Stimulated activated CD4-positive, alpha-beta T cell treated with anti-CD3 and anti-CD28 coated beads, Interleukin-15, amount 100 ng/mL, for 1 hour (primary cell): ENCODE measurements at regions not wholly inside any gene's neighbourhood (a gene's known extent, or its start where the extent isn't known, plus 50 kb on each side); places are given as distances from the start of the nearest gene placed in this dataset.

Experiments
- DNase-seq, 2 donors: peaks; one replicate each; pipeline ENCODE4 v3.0.0-alpha.2; 2020; ENCODE audit warnings: low read depth in 1 of 2, low spot score in 1 of 2

DNA sequence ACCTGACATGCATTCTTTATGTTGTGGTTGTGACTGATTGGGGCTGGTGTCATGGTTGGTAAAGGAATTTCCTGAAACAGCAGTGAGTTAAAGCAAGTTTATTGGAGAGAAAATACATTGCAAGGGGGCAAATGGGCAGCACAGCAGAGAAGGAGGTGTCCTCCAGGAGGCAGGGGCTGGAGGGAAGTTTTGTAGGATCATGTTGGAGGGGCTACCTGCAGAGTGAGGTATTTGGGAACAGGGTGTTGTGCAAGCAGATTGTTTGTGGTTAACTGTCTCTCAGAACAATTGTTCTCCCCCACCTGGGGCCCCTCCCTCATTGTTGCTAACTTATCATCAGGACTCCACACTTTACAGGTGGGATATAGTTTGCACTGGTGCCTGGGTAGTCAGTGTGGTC lies 196.0 kb downstream of the NSUN3 start:
- no peak for DNase-seq

DNA sequence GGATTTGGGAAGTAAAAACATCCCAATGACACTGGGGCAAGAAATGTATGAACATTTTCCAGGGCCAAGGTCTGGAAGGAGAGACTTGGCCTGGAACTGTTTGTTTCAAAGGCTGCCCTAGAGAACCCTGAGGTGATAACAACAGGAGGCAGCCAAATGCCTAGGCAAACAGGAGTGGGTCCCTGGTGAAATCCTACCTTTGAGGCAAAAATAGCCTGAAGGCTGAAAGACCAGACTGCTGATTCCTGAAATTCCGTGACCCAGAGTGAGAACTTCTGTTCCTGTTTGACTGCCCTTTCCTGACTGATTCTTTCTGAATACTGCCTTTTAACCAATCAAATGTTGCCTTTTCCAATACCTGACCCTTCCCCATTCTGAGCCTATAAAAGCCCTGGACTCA lies 196.4 kb downstream of the NSUN3 start:
- no peak for DNase-seq

DNA sequence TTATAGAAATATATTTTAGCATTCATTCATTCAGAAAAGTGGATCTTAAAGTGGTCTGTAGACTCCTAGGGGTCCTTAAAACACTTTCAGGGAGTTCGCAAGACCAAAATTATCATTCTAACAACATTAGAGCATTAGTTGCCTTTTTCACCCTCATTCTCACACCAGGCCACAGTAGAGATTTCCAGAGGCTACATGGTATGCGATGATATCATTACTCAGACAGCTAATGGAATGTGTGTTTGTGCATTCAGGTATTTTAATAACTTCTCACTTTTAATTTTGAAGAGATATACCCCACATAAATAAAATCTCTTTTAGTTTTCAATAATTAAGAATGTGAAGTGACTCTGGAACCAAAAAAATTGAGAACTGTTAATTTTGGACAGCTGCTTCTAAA lies 206.9 kb downstream of the NSUN3 start:
- no peak for DNase-seq

DNA sequence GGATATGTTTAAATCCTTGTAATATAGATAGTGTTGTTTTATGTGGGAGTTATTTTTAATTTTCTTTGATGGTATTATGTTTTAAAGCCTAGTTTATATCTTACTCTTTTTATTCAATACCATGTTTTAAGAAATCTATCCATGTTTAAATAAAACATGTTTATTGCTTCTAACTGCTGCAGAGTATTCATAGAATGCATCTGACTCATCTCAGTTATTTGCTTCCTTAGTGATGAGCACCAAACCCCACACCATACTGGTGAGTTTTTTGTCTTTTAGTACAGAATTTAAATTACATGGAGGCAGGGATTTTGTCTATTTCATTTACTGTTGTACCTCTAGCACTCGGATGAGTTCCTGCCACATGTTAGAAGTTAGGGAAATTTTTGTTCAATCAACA lies 209.2 kb downstream of the NSUN3 start:
- DNase-seq = no peak

DNA sequence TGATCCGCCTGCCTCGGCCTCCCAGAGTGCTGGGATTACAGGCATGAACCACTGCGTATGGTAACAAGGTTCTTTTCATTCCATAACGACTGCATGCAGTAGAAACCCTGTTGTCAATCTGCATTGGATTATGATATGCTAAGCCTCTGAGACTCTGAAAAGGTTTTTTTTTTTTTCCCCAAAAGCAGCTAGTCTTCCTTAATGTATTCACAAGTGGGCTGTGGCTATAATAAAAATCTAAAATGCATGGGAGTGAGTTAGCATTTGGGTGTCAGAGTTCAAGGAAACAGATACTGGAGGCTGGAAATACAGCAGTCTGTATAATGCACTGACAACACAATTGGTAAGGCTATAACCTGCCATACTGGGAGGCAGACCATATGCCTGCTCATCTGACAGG lies 218.1 kb downstream of the NSUN3 start:
- DNase-seq = no peak

DNA sequence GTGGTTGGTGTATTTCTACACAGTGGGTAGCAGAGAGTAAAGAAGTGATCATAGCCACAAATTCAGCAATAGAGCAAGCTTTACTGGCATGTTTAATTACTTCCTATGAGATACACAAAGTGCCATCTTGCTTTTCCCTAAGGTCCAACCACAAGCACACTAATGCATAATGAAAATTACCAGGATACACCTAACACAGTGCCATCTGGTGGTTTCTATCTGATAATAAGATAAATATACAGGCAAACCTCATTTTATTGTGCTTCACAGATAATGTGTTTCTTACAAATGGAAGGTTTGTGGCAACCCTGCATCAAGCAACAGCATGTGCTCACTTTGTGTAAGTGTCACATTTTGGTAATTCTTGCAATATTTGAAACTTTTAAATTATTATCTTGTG lies 223.0 kb downstream of the NSUN3 start:
- DNase-seq = no peak

DNA sequence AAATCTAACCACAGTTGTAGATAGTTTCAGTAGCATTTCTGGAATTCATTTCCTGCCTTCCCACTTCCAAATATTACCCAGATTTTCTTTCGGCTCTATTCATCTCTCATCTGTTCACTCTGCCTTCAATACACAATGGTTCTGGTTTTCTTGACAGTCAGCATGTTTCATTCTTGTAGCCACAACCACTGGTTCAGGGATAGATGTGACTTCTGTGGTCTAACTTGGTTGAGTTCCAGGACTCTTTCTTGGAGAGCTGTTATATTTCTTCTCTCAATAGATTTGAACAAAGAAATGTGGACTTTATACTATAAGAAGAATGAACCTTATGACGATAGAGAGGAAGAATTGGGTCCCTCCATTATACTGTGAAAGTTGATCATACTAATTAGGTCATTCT lies 228.8 kb downstream of the NSUN3 start:
- no peak for DNase-seq

DNA sequence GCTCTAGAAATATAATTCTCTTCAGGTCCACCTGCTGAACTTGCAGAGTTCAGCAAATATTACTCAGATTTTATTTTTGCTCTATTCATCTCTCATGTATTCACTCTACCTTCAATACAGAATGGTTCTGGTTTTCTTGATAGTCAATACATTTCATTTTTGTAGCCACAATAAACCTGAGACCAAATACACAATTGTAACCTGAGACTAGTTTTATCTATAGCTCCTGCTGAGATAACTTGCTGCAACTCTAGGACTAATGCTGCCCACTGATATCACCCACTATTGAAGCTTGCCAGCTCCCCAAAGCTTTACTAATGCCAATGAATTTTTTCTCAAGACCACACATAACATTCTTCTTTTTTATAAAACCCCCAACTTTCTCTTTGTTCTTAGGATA lies 229.3 kb downstream of the NSUN3 start:
- DNase-seq = no peak

DNA sequence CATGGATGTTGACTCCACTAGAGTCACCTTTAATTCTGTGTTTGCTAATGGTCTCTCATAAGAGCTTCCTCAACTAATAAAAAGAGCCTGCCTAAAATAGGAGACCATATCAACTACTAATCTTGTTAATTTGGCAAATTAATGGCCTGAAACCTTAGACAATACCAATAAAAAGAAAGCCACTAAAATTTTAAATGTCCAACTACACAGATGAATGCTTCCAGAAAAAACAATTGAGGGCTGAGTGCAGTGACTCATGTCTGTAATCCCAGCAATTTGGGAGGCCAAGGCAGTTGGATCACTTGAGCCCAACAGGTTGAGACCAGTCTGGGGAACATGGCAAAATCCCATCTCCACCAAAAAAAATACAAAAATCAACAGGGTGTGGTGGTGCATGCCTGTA lies 230.9 kb downstream of the NSUN3 start:
- DNase-seq = no peak

DNA sequence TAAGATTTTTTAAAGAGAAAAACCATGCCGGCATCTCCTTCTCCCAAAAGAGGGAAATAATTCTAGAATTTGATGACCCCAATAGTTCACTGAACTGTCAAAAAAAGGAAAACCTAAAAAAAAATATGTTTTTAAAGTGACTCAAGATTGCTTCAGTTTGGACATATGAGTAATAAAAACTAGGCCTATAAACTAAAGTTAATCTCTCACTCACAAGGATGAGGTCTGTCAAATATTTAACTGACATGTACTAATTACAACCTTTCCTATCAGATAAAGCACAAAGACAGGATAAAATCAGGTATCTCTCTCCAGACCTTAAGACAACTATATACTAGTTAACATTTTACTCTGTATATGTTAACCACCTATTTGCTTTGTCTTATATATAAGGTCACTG lies 231.9 kb downstream of the NSUN3 start:
- DNase-seq = no peak

DNA sequence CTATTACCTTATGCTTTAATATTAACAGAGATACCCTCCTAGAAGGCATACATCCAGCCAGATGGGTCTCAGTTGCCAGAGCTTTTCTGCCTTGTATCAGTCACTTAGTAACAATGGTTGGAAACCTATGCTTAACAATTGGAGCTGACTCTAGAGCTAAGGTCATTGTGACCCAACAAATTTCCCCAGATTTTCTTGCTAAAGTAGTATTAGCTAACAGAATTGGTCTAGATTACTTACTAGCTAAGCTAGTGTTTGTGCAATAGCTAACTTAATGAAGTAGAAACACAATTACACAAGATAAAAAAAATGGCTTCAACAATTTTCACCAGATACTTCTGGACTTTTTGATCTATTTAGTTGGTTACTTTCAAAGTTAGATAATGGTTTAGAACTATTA lies 236.9 kb downstream of the NSUN3 start:
- no peak for DNase-seq

DNA sequence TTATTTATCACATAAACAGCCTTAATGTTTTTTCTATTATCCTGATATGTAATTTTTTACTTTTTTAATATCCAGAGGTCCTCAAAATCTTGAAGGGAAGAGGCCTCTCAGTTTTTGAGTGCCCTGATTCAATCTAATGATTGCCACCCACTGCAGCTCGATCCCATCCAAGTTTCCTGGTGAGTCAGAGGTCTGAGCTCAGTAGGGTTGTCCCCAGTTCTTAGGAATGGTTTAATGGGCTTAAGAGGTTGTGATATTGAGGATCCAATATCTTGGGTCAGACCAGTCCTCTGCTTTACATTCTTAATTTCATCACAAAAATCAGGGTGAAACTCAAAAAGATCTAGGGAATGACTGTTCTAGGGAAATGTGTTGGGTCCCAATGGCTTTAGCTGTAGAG lies 238.5 kb downstream of the NSUN3 start:
- DNase-seq = no peak

DNA sequence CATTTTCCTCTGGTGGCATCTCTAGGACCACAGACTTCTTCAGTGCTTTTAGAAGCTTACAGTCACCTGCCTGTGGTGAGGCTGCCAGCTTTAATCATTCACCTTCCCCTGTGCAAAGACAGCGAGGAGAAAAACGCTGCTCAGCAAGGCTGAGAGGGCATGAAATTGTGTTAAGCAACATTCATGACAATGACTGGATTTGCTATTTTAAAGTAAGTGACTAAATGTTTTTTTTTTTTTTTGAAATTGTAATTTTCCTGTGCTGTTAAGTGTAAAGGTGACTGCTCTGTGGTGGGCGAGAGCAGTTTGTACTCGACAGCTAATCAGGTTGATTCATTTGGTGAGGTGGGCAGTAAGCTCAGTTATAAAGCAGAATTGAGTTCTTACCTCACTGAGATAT lies 240.4 kb downstream of the NSUN3 start:
- no peak for DNase-seq

DNA sequence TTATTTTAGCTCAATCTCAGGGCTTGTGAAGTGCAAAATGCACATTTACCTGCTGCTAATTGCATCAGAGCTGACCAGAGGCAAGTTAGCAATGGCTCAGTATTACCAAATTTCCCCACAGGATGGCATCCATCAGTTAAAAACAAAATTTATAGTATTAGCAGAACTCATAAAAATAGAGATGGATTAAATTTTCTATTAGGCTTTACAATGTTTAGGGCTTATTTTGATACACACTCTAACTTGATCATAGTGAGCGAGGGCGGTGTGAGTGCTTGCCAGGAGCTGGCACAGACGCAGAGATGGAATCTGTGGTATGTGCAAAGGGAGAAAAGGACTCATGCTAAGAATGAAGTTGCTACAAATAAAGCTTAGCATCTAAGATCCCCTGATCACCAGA lies 241.0 kb downstream of the NSUN3 start:
- DNase-seq = no peak

DNA sequence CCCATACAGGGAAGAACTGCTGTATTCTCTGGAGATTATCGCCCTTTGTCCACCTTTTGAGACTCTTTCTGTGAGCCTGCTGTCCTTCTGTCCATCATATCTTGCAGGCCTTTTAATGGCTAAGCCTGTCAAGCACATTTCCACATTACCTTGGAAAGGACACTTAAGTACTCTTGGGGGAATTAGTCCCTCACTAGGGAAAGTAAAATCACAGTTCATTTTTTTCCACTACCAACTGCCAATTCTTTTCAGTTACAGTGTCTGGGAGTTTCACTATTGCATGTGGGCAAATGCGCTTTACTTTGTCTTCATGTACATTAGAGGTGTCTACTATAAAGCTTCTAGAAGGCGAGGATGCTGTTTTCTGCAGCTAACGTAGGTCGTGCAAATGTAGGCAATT lies 242.1 kb downstream of the NSUN3 start:
- no peak for DNase-seq

DNA sequence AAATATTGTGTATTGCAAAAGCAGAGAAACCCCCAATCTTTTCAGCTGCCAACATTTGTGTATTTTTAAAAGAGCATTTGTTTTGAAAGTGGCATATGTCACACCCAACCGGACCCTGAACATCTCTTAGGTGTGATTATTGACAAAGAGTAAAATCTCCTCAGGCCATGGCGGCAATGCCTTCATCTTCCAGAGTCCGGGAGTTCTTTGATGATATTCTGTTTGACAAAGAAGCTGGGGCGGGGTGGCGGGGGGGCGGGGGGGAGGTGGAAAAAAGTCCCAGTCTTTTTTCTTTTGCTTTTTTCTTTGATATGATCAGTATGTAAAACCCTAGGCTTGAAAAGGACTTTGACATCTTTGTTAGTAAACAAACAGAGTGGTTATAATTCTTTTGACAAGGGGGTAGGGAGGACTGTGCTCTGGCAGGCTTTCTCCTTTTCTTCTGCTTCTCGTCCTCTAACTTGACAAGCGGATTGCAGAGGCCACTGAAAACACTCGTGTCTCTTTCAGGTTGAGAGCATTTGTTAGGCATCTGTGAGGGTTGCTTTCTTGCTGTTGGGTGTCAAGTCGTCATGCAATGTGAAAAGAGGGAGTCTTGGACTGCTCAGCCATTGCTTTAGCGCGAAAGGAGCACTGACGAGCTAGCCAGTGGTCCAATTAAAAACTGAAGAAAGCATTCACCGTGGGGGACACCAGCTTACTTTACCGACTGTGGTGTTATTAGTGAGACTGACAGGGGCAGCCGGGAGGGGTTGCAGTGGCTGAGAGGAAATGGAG lies 243.2 kb downstream of the NSUN3 start:
- no peak for DNase-seq

DNA sequence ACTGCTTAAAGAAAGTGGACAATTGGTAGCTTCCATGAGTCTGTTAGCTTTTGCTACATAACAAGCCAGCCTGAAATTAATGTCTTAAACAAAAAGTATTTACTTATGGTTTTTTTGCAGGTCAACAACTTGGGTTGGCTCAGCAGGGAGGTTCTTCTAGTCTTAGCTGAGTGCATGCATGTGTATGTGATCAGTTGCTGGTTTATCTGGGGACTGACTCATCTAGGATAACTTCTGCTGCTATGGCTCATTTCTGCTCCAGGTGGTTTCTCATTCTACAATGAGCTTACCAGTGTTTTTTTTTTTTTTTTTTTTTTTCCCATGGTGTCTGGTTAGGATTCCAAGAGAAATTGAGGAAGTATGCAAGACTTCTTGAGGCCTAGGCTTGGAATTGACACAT lies 244.7 kb downstream of the NSUN3 start:
- DNase-seq = no peak

DNA sequence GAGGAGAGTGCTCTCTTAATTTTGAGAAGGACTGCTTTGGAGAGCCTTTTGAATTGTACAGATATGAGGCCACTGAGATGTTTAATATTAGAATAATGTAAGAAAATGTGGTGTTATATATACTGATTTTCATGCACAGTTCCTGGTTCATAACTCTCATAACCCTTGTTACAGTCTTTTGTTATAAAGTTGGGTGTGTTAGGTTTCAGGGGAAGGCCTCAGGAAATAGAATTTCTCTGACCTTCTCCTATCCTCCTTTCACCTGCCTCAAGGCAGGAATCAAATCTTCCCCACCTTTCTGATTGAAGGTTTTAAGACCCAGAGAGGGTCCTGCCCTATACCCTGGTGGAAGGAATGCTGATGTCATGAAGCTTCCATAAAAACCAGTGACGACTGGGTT lies 245.9 kb downstream of the NSUN3 start:
- DNase-seq = no peak

DNA sequence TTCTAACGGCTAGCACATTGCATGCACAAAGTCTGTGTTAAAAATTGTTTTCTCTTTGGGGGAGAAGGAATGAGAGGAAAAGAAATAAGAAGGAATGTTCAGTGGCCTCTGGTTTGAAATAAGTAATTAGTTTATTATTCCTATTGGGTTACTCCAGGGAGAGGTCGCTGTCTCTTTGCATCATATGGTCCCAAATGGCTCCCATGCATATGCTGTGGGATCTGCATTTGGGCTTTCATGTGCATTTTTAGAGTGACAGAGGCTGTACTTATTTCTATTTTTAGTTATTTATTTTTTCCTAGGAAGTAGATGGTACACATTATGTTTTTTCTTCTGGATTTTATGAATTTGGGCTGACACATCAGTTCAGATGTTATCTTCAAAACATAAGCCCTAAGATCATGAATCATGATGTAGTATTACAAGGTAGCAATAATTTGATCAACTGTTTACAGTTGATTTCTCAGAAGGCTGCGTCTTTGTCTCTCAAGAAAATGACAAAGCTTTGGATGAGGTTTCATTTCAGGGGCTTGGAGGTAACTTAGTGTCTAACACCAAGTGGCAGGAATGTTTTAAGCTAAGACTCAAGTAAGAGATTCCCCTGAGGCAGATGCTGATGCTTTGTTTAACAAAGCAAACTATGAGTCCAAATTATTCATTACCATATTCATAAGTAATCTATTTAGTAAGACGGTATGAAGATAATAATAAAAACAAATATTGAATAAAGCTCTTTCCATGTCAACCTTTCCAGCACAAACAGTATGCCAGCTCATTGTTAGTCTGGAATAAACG lies 247.7 kb downstream of the NSUN3 start:
- DNase-seq = no peak

DNA sequence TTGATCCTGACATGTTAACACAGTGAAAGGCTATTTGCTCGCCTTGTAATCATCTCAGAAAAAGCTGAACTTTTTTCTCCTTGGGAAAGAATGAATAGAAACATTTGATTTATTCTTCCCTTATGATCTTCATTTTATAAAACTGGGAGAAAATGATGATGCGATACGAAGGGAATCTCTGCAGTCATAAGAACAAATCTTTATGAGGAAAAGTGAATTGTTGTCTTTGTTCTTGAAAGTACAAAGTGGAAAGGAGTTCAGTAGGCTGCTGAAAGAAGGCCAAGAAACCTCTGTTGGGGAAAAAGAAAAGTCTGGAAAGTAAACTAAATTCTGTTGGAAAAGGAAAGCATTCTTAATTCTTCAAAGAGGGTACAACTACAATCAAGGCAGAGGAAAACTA lies 248.8 kb downstream of the NSUN3 start:
- DNase-seq = no peak

DNA sequence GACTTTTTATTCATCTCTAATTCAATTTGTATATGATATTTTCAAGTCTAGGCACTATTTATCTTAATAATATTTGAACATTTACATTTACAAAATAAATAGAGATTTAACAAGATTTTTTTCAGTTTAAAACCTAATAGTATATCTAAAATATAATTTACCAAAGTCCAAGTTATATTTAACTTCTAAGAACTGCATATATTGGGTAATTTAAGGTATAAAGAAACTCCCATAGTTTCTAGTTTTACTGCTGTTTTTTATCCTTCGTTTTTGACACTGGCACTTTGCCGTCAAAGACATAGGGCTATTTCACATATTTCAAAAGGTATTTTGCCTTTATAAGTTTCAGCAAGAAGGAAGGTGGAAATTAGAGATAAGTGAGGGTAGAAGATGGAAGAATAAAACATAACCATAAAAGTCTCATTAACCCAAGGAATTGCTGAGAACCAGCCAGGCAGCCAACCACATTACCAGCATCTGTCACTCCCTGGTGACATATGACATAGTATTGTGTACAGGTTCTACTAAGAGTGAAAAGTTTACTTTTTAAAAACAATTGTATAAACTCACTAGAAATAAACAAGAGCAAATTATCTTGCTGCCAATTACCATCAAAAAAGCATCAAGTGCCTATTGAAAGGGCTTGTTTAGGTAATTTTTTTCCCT lies 251.5 kb downstream of the NSUN3 start:
- DNase-seq = no peak

DNA sequence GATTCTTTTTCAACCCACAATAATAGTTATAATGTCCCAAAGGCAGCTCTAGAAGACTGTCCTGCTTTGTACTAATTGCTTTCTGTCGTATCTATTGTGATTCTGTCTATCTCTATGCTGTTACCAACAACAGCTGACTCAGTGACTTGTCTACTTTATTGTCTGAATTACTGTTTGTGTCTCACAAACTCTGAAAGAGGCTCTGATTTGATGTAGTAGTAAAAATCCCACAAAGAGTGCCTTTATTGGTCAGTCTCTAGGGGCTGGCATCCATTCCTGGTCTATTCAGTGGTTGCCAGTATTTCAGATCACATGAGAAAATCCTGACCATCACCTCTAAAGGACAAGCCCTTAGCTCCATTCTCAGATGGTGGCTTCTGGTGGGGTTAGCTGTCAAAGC lies 254.2 kb downstream of the NSUN3 start:
- no peak for DNase-seq
